ENCODE measurements at regions not wholly inside any gene's neighbourhood (a gene's known extent, or its start where the extent isn't known, plus 50 kb on each side); places are given as distances from the start of the nearest gene placed in this dataset.

- no peak overlapping the region for H3K4me3 ChIP-seq
- no peaks in the 10 kb centered on the region for H3K9me3 ChIP-seq
- no peaks in the 10 kb centered on the region for H3K36me3 ChIP-seq
- no peaks in the 10 kb centered on the region for H3K27me3 ChIP-seq
- TF ChIP-seq POLR2A (IDR thresholded peaks at IDR 0.05) (no peak), EP300 (IDR thresholded peaks at IDR 0.05) (no peak), POLR2AphosphoS5 (IDR thresholded peaks at IDR 0.05) (no peak), CTCF (IDR thresholded peaks at IDR 0.05) (no peak)
- WGBS, 2 donors (ENCODE audit: low coverage in 1 of 2), result 61% methylated on average over 5 of the region's 5 CpGs; no CpG with 5 or more reads in 1 of the 2 donors
- H3K27ac ChIP-seq, result no peak overlapping the region
- no peak for ATAC-seq
- no peaks in the 10 kb centered on the region for H3K4me1 ChIP-seq
Measured at GRCh38 chr2:129010262-129010661, 691.6 kb upstream of the HS6ST1 start.

GRCh38 chr2:129011466-129012061 is 692.9 kb upstream of the HS6ST1 start:
- 69 to 88% methylated on average over 4 to 6 of the region's 9 CpGs for WGBS, 2 donors (ENCODE audit: low coverage in 1 of 2)
- TF ChIP-seq CTCF (IDR thresholded peaks at IDR 0.05), result no peak
- no peak for TF ChIP-seq POLR2A (IDR thresholded peaks at IDR 0.05)
- no peak for TF ChIP-seq EP300 (IDR thresholded peaks at IDR 0.05)
- no peak for TF ChIP-seq POLR2AphosphoS5 (IDR thresholded peaks at IDR 0.05)
- H3K36me3 ChIP-seq, result no peaks in the 10 kb centered on the region
- no peak overlapping the region for H3K27ac ChIP-seq
- no peaks in the 10 kb centered on the region for H3K4me1 ChIP-seq
- H3K27me3 ChIP-seq, result no peaks in the 10 kb centered on the region
- no peak for ATAC-seq
- no peaks in the 10 kb centered on the region for H3K9me3 ChIP-seq
- H3K4me3 ChIP-seq, result no peak overlapping the region

- TF ChIP-seq POLR2A (IDR thresholded peaks at IDR 0.05), result no peak
- TF ChIP-seq EP300 (IDR thresholded peaks at IDR 0.05), result no peak
- no peak for TF ChIP-seq POLR2AphosphoS5 (IDR thresholded peaks at IDR 0.05)
- TF ChIP-seq CTCF (IDR thresholded peaks at IDR 0.05), result no peak
- no peaks in the 10 kb centered on the region for H3K9me3 ChIP-seq
- H3K27me3 ChIP-seq, result no peaks in the 10 kb centered on the region
- H3K27ac ChIP-seq, result no peak overlapping the region
- no peak for ATAC-seq
- H3K4me1 ChIP-seq, result no peaks in the 10 kb centered on the region
- H3K36me3 ChIP-seq, result no peaks in the 10 kb centered on the region
- WGBS, 2 donors (ENCODE audit: low coverage in 1 of 2), result 53 to 78% methylated on average over 2 of the region's 2 CpGs
- no peak overlapping the region for H3K4me3 ChIP-seq
Measured at GRCh38 chr2:129014432-129014831, 695.8 kb upstream of the HS6ST1 start.

- Histone ChIP-seq H3K4me3 (no peak overlapping the region), H3K9me3 (no peaks in the 10 kb centered on the region), H3K36me3 (no peaks in the 10 kb centered on the region), H3K4me1 (no peaks in the 10 kb centered on the region), H3K27me3 (no peaks in the 10 kb centered on the region), H3K27ac (no peak overlapping the region)
- TF ChIP-seq CTCF (IDR thresholded peaks at IDR 0.05), result no peak
- no peak for TF ChIP-seq POLR2AphosphoS5 (IDR thresholded peaks at IDR 0.05)
- TF ChIP-seq POLR2A (IDR thresholded peaks at IDR 0.05), result no peak
- ATAC-seq, result no peak
- 71 to 82% methylated on average over 6 to 8 of the region's 9 CpGs for WGBS, 2 donors (ENCODE audit: low coverage in 1 of 2)
Measured at GRCh38 chr2:129015397-129016285, 697.0 kb upstream of the HS6ST1 start.

- no peak overlapping the region for H3K27ac ChIP-seq
- WGBS, 2 donors (ENCODE audit: low coverage in 1 of 2), result 74 to 96% methylated on average over 3 to 4 of the region's 4 CpGs
- no peaks in the 10 kb centered on the region for H3K4me1 ChIP-seq
- no peak for TF ChIP-seq POLR2AphosphoS5 (IDR thresholded peaks at IDR 0.05)
- TF ChIP-seq POLR2A (IDR thresholded peaks at IDR 0.05), result no peak
- no peak for TF ChIP-seq CTCF (IDR thresholded peaks at IDR 0.05)
- no peak for TF ChIP-seq EP300 (IDR thresholded peaks at IDR 0.05)
- H3K36me3 ChIP-seq, result no peaks in the 10 kb centered on the region
- no peak overlapping the region for H3K4me3 ChIP-seq
- no peaks in the 10 kb centered on the region for H3K9me3 ChIP-seq
- no peak for ATAC-seq
- no peaks in the 10 kb centered on the region for H3K27me3 ChIP-seq
Measured at GRCh38 chr2:129016972-129017371, 698.3 kb upstream of the HS6ST1 start.

All from gastroesophageal sphincter (tissue), 4 donors.